ENCODE measurements at regions not wholly inside any gene's neighbourhood (a gene's known extent, or its start where the extent isn't known, plus 50 kb on each side); places are given as distances from the start of the nearest gene placed in this dataset.

GRCh38 chr18:78579449-78579848, 400.2 kb upstream of the SALL3 start:
- no peak overlapping the region for H3K4me3 ChIP-seq (ENCODE audit: low read length)
- TF ChIP-seq CTCF (conservative IDR thresholded peaks at IDR 0.05; ENCODE audit: low read length), result no peak
- DNase-seq (ENCODE audit: low read depth), result no peak

GRCh38 chr18:78579854-78580577, 399.6 kb upstream of the SALL3 start:
- no peak overlapping the region for H3K4me3 ChIP-seq (ENCODE audit: low read length)
- no peak for TF ChIP-seq CTCF (conservative IDR thresholded peaks at IDR 0.05; ENCODE audit: low read length)

GRCh38 chr18:78580835-78581339, 398.7 kb upstream of the SALL3 start:
- H3K4me3 ChIP-seq (ENCODE audit: low read length), result no peak overlapping the region
- no peak for TF ChIP-seq CTCF (conservative IDR thresholded peaks at IDR 0.05; ENCODE audit: low read length)
- DNase-seq (ENCODE audit: low read depth), result no peak

More at GRCh38 chr18:78579854-78580577, 399.6 kb upstream of the SALL3 start:
- no peak for DNase-seq (ENCODE audit: low read depth)

GRCh38 chr18:78582181-78582709, 397.4 kb upstream of the SALL3 start:
- no peak overlapping the region for H3K4me3 ChIP-seq (ENCODE audit: low read length)
- no peak for TF ChIP-seq CTCF (conservative IDR thresholded peaks at IDR 0.05; ENCODE audit: low read length)
- no peak for DNase-seq (ENCODE audit: low read depth)

GRCh38 chr18:78582898-78583738, 396.5 kb upstream of the SALL3 start:
- no peak overlapping the region for H3K4me3 ChIP-seq (ENCODE audit: low read length)
- no peak for DNase-seq (ENCODE audit: low read depth)
- no peak for TF ChIP-seq CTCF (conservative IDR thresholded peaks at IDR 0.05; ENCODE audit: low read length)

GRCh38 chr18:78583739-78584458, 395.7 kb upstream of the SALL3 start:
- no peak overlapping the region for H3K4me3 ChIP-seq (ENCODE audit: low read length)
- DNase-seq (ENCODE audit: low read depth), result no peak
- TF ChIP-seq CTCF (conservative IDR thresholded peaks at IDR 0.05; ENCODE audit: low read length), result no peak

All from AG10803 (cell line).